Thoracic aorta (tissue), 2 donors: ENCODE measurements at regions not wholly inside any gene's neighbourhood (a gene's known extent, or its start where the extent isn't known, plus 50 kb on each side); places are given as distances from the start of the nearest gene placed in this dataset.

Experiments used
- ATAC-seq: fragments of 150-250 bp; one replicate; pipeline ENCODE4 v1.8.0; 2017; ENCODE audit warnings: low read depth; ENCODE audit not compliant: insufficient number of reproducible peaks, low FRiP score
- DNase-seq: peaks from one replicate; pipeline ENCODE4 v3.0.0-alpha.2; 2020; ENCODE audit warnings: low spot score
- H3K27ac ChIP-seq, 2 donors: fragments of 200-600 bp; sonication (generic); 1 replicate in 1 of 2; 2 replicates in 1 of 2; pipeline ENCODE4 v1.5.1; 2016; ENCODE audit warnings: mild to moderate bottlenecking in 2 of 2, moderate library complexity in 2 of 2
- H3K27me3 ChIP-seq: fragments of 200-600 bp; sonication (generic); replicated peaks from 2 replicates; pipeline ENCODE4 v1.6.0; 2016; ENCODE audit warnings: mild to moderate bottlenecking; ENCODE audit not compliant: insufficient read depth
- H3K36me3 ChIP-seq: fragments of 200-600 bp; sonication (generic); one replicate; pipeline ENCODE4 v1.5.1; 2016
- H3K4me1 ChIP-seq, 2 donors: fragments of 200-600 bp; sonication (generic); 1 replicate in 1 of 2; 2 replicates in 1 of 2; pipeline versions ENCODE4 v1.5.1 to v1.6.0; 2016; ENCODE audit warnings: low read depth in 2 of 2, mild to moderate bottlenecking in 1 of 2; ENCODE audit not compliant: control insufficient read depth in 1 of 2
- H3K4me3 ChIP-seq: fragments of 200-600 bp; sonication (generic); 2 replicates; pipeline ENCODE4 v1.5.1; 2016; ENCODE audit warnings: mild to moderate bottlenecking
- H3K9me3 ChIP-seq: fragments of 200-600 bp; sonication (generic); 2 replicates; pipeline ENCODE4 v1.5.1; 2016
- CTCF ChIP-seq: fragments of 200-600 bp; sonication (generic); IDR thresholded peaks from one replicate; pipeline ENCODE4 v1.5.1; 2019; ENCODE audit warnings: antibody characterized with exemption

GRCh38 chr1:87273291-87273690 lies 55.4 kb upstream of the LMO4 start:
- Histone ChIP-seq H3K9me3 (no peaks in the 10 kb centered on the region), H3K4me1 (no peaks in the 10 kb centered on the region), H3K27me3 (no peaks in the 10 kb centered on the region), H3K4me3 (no peak overlapping the region), H3K36me3 (no peaks in the 10 kb centered on the region), H3K27ac (no peak overlapping the region)
- ATAC-seq (no peak), DNase-seq (no peak)
- TF ChIP-seq CTCF: no peak

- ATAC-seq (no peak), DNase-seq (no peak)
- peaks cover 0 to 7% of the 10 kb centered on the region in 2 donors for H3K4me1 ChIP-seq
- no peaks in the 10 kb centered on the region for H3K36me3 ChIP-seq
- TF ChIP-seq CTCF: no peak
- H3K4me3 ChIP-seq: no peak overlapping the region
- no peaks in the 10 kb centered on the region for H3K27me3 ChIP-seq
- H3K27ac ChIP-seq: no peak overlapping the region
- no peaks in the 10 kb centered on the region for H3K9me3 ChIP-seq
Measured at GRCh38 chr1:87274851-87275250, 53.8 kb upstream of the LMO4 start.

- no peak for TF ChIP-seq CTCF
- Histone ChIP-seq H3K9me3 (no peaks in the 10 kb centered on the region), H3K4me3 (no peak overlapping the region), H3K4me1 (peaks cover 0 to 10% of the 10 kb centered on the region in 2 donors), H3K27ac (peak overlapping the region; percentile 15 to 40), H3K36me3 (no peaks in the 10 kb centered on the region), H3K27me3 (no peaks in the 10 kb centered on the region)
- ATAC-seq: no peak
- no peak for DNase-seq
Measured at GRCh38 chr1:87278825-87279535, 49.7 kb upstream of the LMO4 start.
